Skeletal muscle satellite cell (primary cell): ENCODE measurements at regions not wholly inside any gene's neighbourhood (a gene's known extent, or its start where the extent isn't known, plus 50 kb on each side); places are given as distances from the start of the nearest gene placed in this dataset.
"Not testable (repeated sequence)": the region's sequence is repeated elsewhere in the genome, so short reads cannot be mapped to it uniquely, and the experiment has no call there.

Source experiments
- H3K27me3 ChIP-seq: 2 replicates; pipeline ENCODE4 v1.7.0; 2013; ENCODE audit warnings: low read length; ENCODE audit not compliant: control insufficient read depth, insufficient read depth
- H3K36me3 ChIP-seq: 2 replicates; pipeline ENCODE4 v1.7.0; 2013; ENCODE audit warnings: mild to moderate bottlenecking, control low read depth, low read length; ENCODE audit not compliant: insufficient read depth
- H3K4me1 ChIP-seq: 2 replicates; pipeline ENCODE4 v1.7.0; 2013; ENCODE audit warnings: low read length; ENCODE audit not compliant: control insufficient read depth, insufficient read depth
- H3K4me2 ChIP-seq: 2 replicates; pipeline ENCODE4 v1.7.0; 2013; ENCODE audit warnings: mild to moderate bottlenecking, low read length
- H3K4me3 ChIP-seq: 2 replicates; pipeline ENCODE4 v1.7.0; 2013; ENCODE audit warnings: low read length
- H3K9ac ChIP-seq: 2 replicates; pipeline ENCODE4 v1.7.0; 2013; ENCODE audit warnings: mild to moderate bottlenecking, low read depth, low read length, moderate library complexity
- H3K9me3 ChIP-seq: replicated peaks from 2 replicates; pipeline ENCODE4 v1.7.0; 2013; ENCODE audit warnings: mild to moderate bottlenecking, control low read depth, low read length

DNA sequence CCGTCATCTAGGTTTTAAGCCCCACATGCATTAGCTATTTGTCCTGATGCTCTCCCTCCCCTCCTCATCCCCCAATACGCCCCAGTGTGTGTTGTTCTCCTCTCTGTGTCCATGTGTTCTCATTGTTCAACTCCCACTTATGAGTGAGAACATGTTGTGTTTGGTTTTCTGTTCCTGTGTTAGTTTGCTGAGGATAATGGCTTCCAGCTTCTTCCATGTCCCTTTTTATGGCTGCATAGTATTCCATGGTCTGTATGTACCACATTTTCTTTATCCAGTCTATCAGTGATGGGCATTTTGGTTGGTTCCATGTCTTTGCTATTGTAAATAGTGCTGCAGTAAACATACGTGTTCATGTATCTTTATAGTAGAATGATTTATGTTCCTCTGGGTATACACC is 59.0 kb upstream of the ATXN1 start:
- H3K36me3 ChIP-seq, H3K9ac ChIP-seq, H3K9me3 ChIP-seq, H3K4me1 ChIP-seq, H3K4me2 ChIP-seq, H3K4me3 ChIP-seq: not testable (repeated sequence)
- peaks cover 13% of the 10 kb centered on the region for H3K27me3 ChIP-seq

DNA sequence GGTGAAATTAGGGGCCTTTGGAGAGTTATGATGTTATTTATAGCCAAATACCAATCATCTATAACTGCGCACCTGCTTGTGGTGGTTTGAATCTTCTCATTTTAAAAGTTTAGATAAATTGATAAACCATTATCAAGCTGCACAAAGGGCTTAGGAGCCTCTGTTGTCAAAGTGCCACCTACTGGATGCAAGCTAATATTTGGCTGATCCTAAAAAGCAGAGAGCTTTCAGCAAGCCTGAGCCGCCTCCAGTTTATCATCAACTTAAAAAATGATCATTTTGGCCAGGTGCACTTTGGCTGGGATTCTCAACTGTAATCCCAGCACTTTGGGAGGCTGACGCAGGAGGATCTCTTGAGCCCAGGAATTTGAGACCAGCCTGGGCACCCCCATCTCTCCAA is 58.5 kb upstream of the ATXN1 start:
- Histone ChIP-seq H3K4me2 (no peak overlapping the region), H3K4me1 (no peaks in the 10 kb centered on the region), H3K4me3 (no peak overlapping the region), H3K36me3 (no peaks in the 10 kb centered on the region), H3K9me3 (no peaks in the 10 kb centered on the region), H3K9ac (no peak overlapping the region), H3K27me3 (peaks cover 13% of the 10 kb centered on the region)

DNA sequence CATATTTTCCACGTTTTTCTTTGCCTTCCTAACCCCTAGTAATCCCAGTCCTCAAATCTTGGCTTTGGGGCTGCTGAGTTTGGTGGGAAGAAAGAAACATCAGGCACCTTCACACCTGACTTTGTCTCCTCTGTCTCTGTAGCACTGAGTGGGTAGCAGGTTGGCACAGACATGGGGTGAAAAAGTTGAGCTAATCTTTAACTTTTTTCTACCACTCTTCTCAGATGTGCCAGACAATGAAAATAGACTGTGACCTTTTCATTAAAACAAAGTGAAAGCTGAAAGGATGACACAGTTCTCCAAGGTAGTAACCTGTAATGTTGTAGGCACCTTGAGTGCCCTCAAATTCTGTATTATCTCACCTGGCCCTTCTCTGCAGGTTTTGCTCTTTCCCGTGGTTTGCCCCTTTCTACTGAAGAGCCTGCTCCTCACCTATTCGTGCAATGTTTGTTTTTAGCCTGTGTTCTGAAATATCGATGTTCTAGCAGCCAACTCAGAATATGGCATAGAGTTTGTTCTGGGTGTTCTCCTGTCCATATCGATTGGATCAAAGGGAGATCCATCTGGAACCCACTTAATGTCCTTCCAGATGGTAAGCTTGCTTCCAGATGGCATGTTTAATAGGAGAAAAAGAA is 57.8 kb upstream of the ATXN1 start:
- no peaks in the 10 kb centered on the region for H3K4me1 ChIP-seq
- H3K27me3 ChIP-seq = peaks cover 13% of the 10 kb centered on the region
- no peak overlapping the region for H3K4me2 ChIP-seq
- no peak overlapping the region for H3K9ac ChIP-seq
- no peak overlapping the region for H3K4me3 ChIP-seq
- H3K9me3 ChIP-seq = no peaks in the 10 kb centered on the region
- H3K36me3 ChIP-seq = no peaks in the 10 kb centered on the region

DNA sequence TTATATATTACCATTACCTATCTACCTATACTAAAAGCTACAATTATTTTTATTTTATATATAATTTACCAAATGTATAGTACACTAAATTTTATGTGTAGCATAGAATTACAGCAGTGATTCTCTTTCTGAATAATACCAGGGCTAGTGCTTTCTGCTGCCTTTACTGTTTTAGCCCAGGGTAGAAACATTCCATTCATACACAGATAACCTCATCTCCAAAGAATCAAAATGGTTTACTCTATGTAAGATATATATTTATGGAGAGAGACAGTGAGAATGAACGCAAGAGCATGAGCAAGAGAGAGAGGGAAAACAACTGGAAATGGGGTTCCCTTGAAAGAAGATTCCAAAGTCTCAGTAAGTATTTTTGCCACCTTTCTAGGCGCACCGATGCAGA is 56.3 kb upstream of the ATXN1 start:
- Histone ChIP-seq H3K27me3 (peaks cover 7% of the 10 kb centered on the region), H3K4me2 (no peak overlapping the region)

DNA sequence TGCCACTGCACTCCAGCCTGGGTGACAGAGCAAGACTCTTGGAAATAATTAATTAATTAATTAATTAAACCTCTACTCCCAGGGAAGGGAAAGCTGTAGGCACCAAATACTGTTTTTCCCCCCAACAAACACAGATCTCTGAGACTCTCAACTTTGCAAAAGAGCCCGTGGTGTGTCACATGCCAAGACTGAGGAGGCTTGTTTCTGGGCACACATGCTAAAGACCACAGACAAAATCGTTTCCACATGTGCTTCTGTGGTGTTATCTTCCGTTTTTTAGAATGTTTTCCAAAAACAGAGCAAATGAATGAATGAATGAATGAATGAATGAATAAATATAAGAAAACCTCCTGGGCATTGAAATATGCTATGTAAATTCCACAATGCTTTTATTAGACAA is 55.6 kb upstream of the ATXN1 start:
- H3K27me3 ChIP-seq = peaks cover 4% of the 10 kb centered on the region
- H3K4me1 ChIP-seq = no peaks in the 10 kb centered on the region
- no peak overlapping the region for H3K4me3 ChIP-seq
- H3K4me2 ChIP-seq = no peak overlapping the region
- no peak overlapping the region for H3K9ac ChIP-seq
- H3K36me3 ChIP-seq = no peaks in the 10 kb centered on the region
- peaks cover 10% of the 10 kb centered on the region for H3K9me3 ChIP-seq

More for the DNA sequence above, 56.3 kb upstream of the ATXN1 start:
- Histone ChIP-seq H3K4me3 (no peak overlapping the region), H3K9me3 (peaks cover 6% of the 10 kb centered on the region), H3K9ac (no peak overlapping the region), H3K4me1 (no peaks in the 10 kb centered on the region), H3K36me3 (no peaks in the 10 kb centered on the region)

DNA sequence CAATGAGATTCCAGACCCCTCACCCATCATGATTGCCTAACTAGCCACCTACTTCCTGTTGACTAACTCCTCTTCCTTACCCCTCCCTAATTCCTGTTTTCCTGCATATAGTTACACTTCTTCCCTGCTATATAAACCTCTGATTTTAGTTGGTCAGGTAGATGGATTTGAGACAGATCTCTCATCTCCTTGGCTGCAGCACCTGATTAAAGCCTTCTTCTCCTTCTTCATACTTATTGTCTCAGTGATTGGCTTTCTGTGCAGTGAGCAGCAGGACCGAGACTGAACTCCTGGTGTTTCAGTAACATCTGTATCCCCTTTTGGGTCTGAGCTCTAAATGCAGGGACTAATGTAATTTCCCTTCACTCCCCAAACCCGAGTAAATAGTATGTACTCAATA is 51.7 kb upstream of the ATXN1 start:
- H3K4me3 ChIP-seq = no peak overlapping the region
- peaks cover 10% of the 10 kb centered on the region for H3K9me3 ChIP-seq
- H3K36me3 ChIP-seq = no peaks in the 10 kb centered on the region
- H3K9ac ChIP-seq = no peak overlapping the region
- no peak overlapping the region for H3K4me2 ChIP-seq
- no peaks in the 10 kb centered on the region for H3K27me3 ChIP-seq
- no peaks in the 10 kb centered on the region for H3K4me1 ChIP-seq

DNA sequence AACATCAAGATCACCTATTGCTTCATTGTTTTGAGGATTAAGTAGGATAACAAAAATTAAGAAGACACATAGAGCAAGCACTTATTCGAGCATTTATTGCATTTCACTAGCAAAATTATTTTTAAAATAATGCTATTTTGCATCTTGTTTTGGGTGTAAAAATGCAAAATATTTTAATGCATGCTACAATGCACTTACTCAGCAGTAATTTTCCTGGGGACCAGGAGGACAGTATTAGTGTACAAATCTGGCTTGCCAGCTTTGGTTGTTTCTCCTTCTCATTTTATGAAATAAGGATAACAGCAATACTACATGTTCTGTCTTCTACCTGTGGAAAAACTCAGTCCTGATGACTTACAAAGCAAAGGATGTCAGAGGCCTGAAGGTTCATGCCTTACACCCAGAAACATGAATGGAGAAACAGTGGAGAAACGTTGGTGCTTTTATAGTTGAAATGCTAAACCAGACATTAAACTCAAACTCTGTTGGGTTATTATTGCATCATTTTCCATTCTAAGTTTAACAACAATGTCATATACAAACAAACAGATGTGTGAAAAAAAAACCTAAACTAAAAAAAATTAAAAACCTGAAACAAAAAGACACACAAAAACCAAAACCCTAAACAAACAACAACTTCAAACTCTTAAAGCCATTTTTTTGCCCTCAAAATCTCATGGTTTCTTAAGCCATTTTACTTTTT is 50.2 kb upstream of the ATXN1 start:
- Histone ChIP-seq H3K27me3 (no peaks in the 10 kb centered on the region), H3K9me3 (peaks cover 10% of the 10 kb centered on the region), H3K9ac (no peak overlapping the region), H3K4me2 (no peak overlapping the region), H3K4me3 (no peak overlapping the region), H3K4me1 (no peaks in the 10 kb centered on the region), H3K36me3 (no peaks in the 10 kb centered on the region)
